ENCODE measurements at regions not wholly inside any gene's neighbourhood (a gene's known extent, or its start where the extent isn't known, plus 50 kb on each side); places are given as distances from the start of the nearest gene placed in this dataset.

DNA sequence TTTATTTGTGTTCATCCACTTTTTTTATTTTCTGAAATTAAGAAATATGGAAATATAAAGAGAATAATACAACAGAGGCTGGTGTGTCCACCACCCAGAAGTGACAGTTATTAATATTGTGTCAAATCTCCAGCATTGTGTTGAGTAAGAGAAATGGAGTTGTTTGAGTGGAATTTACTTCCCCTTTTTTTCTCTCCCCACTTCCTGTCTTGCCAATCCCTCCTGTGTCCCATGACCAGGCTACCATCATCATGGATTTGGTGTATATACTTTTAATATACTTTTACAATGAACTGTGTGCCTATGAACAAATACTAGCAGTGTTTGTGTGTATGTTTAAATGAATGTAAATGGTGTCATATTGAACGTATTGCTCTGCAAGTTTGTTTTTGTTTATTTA is 276.9 kb upstream of the SKOR2 start:
- Histone ChIP-seq H3K79me2 (ENCODE audit: insufficient read depth, low read length) (no peaks in the 10 kb centered on the region), H3K4me1 (ENCODE audit: insufficient read depth, low read length) (no peaks in the 10 kb centered on the region), H3K27ac (ENCODE audit: extremely low read length, insufficient read depth, low read length) (no peak overlapping the region), H3K4me3 (replicated peaks in 1 of 3; ENCODE audit: insufficient read depth in 1 of 3, low read depth in 2 of 3, low read length in 3 of 3) (no peak overlapping the region), H3K36me3 (replicated peaks in 1 of 2; ENCODE audit: control insufficient read depth in 1 of 2, insufficient read depth in 2 of 2, low read length in 2 of 2) (no peaks in the 10 kb centered on the region), H3K27me3 (ENCODE audit: control insufficient read depth in 1 of 2, insufficient read depth in 2 of 2, low read length in 2 of 2) (peaks cover 0 to 5% of the 10 kb centered on the region in 2 experiments; a peak in 3 of 5 replicates), H3K9me3 (ENCODE audit: low read length) (no peaks in the 10 kb centered on the region), H3K4me2 (ENCODE audit: low read depth, low read length) (no peak overlapping the region), H2AFZ (ENCODE audit: low read length) (no peak overlapping the region), H4K20me1 (ENCODE audit: insufficient read depth, low read length) (no peaks in the 10 kb centered on the region), H3K9ac (ENCODE audit: insufficient read depth, low read depth, low read length) (no peak overlapping the region)
- intact Hi-C loops (cut with micrococcal nuclease; ENCODE audit: unreplicated experiment) (no loop called here), in situ Hi-C loops (cut with HindIII; ENCODE audit: extremely low pct_ligation_motif_present, low pct_unique_long_range_greater_than_20kb) (no loop called here)
- ChIA-PET POLR2A (no interaction called here), CTCF (ENCODE audit: low intra/inter-chr PET ratio, low total read pairs) (no interaction called here)
- ATAC-seq, result no peak
- no TSS peak for BruUV-seq (replicated peaks)
- no peak for DNase-seq (ENCODE audit: low spot score)
- 3% methylated on average over 1 of the region's 1 CpG for whole genome bisulfite sequencing (ENCODE audit: low lambda C conversion rate)
- FAIRE-seq, result no peak
- no peak for TF ChIP-seq ZNF660 (CRISPR knock-in tag; IDR thresholded peaks at IDR 0.05; ENCODE audit: borderline replicate concordance, low read depth)
- TF ChIP-seq JUNB (CRISPR knock-in tag; IDR thresholded peaks at IDR 0.05; ENCODE audit: borderline replicate concordance), result no peak
- TF ChIP-seq, protein P1, sequence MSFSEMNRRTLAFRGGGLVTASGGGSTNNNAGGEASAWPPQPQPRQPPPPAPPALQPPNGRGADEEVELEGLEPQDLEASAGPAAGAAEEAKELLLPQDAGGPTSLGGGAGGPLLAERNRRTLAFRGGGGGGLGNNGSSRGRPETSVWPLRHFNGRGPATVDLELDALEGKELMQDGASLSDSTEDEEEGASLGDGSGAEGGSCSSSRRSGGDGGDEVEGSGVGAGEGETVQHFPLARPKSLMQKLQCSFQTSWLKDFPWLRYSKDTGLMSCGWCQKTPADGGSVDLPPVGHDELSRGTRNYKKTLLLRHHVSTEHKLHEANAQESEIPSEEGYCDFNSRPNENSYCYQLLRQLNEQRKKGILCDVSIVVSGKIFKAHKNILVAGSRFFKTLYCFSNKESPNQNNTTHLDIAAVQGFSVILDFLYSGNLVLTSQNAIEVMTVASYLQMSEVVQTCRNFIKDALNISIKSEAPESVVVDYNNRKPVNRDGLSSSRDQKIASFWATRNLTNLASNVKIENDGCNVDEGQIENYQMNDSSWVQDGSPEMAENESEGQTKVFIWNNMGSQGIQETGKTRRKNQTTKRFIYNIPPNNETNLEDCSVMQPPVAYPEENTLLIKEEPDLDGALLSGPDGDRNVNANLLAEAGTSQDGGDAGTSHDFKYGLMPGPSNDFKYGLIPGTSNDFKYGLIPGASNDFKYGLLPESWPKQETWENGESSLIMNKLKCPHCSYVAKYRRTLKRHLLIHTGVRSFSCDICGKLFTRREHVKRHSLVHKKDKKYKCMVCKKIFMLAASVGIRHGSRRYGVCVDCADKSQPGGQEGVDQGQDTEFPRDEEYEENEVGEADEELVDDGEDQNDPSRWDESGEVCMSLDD (CRISPR knock-in tag; IDR thresholded peaks at IDR 0.05; ENCODE audit: borderline replicate concordance), result no peak
- TF ChIP-seq MEF2D (CRISPR knock-in tag; IDR thresholded peaks at IDR 0.05), result no peak
- TF ChIP-seq, protein P2, sequence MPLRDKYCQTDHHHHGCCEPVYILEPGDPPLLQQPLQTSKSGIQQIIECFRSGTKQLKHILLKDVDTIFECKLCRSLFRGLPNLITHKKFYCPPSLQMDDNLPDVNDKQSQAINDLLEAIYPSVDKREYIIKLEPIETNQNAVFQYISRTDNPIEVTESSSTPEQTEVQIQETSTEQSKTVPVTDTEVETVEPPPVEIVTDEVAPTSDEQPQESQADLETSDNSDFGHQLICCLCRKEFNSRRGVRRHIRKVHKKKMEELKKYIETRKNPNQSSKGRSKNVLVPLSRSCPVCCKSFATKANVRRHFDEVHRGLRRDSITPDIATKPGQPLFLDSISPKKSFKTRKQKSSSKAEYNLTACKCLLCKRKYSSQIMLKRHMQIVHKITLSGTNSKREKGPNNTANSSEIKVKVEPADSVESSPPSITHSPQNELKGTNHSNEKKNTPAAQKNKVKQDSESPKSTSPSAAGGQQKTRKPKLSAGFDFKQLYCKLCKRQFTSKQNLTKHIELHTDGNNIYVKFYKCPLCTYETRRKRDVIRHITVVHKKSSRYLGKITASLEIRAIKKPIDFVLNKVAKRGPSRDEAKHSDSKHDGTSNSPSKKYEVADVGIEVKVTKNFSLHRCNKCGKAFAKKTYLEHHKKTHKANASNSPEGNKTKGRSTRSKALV (CRISPR knock-in tag; IDR thresholded peaks at IDR 0.05), result no peak
- TF ChIP-seq, protein P3, sequence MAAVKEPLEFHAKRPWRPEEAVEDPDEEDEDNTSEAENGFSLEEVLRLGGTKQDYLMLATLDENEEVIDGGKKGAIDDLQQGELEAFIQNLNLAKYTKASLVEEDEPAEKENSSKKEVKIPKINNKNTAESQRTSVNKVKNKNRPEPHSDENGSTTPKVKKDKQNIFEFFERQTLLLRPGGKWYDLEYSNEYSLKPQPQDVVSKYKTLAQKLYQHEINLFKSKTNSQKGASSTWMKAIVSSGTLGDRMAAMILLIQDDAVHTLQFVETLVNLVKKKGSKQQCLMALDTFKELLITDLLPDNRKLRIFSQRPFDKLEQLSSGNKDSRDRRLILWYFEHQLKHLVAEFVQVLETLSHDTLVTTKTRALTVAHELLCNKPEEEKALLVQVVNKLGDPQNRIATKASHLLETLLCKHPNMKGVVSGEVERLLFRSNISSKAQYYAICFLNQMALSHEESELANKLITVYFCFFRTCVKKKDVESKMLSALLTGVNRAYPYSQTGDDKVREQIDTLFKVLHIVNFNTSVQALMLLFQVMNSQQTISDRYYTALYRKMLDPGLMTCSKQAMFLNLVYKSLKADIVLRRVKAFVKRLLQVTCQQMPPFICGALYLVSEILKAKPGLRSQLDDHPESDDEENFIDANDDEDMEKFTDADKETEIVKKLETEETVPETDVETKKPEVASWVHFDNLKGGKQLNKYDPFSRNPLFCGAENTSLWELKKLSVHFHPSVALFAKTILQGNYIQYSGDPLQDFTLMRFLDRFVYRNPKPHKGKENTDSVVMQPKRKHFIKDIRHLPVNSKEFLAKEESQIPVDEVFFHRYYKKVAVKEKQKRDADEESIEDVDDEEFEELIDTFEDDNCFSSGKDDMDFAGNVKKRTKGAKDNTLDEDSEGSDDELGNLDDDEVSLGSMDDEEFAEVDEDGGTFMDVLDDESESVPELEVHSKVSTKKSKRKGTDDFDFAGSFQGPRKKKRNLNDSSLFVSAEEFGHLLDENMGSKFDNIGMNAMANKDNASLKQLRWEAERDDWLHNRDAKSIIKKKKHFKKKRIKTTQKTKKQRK (IDR thresholded peaks at IDR 0.05; ENCODE audit: low read length), result no peak
- TF ChIP-seq, protein P4, sequence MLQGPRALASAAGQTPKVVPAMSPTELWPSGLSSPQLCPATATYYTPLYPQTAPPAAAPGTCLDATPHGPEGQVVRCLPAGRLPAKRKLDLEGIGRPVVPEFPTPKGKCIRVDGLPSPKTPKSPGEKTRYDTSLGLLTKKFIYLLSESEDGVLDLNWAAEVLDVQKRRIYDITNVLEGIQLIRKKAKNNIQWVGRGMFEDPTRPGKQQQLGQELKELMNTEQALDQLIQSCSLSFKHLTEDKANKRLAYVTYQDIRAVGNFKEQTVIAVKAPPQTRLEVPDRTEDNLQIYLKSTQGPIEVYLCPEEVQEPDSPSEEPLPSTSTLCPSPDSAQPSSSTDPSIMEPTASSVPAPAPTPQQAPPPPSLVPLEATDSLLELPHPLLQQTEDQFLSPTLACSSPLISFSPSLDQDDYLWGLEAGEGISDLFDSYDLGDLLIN (CRISPR knock-in tag; IDR thresholded peaks at IDR 0.05; ENCODE audit: borderline replicate concordance), result no peak
- TF ChIP-seq NCOA5 (CRISPR knock-in tag; IDR thresholded peaks at IDR 0.05), result no peak
- TF ChIP-seq ZNF256 (CRISPR knock-in tag; conservative IDR thresholded peaks at IDR 0.05), result no peak
- no peak for TF ChIP-seq PRMT3 (CRISPR knock-in tag; IDR thresholded peaks at IDR 0.05; ENCODE audit: borderline replicate concordance, low read depth)
- TF ChIP-seq, protein P5, sequence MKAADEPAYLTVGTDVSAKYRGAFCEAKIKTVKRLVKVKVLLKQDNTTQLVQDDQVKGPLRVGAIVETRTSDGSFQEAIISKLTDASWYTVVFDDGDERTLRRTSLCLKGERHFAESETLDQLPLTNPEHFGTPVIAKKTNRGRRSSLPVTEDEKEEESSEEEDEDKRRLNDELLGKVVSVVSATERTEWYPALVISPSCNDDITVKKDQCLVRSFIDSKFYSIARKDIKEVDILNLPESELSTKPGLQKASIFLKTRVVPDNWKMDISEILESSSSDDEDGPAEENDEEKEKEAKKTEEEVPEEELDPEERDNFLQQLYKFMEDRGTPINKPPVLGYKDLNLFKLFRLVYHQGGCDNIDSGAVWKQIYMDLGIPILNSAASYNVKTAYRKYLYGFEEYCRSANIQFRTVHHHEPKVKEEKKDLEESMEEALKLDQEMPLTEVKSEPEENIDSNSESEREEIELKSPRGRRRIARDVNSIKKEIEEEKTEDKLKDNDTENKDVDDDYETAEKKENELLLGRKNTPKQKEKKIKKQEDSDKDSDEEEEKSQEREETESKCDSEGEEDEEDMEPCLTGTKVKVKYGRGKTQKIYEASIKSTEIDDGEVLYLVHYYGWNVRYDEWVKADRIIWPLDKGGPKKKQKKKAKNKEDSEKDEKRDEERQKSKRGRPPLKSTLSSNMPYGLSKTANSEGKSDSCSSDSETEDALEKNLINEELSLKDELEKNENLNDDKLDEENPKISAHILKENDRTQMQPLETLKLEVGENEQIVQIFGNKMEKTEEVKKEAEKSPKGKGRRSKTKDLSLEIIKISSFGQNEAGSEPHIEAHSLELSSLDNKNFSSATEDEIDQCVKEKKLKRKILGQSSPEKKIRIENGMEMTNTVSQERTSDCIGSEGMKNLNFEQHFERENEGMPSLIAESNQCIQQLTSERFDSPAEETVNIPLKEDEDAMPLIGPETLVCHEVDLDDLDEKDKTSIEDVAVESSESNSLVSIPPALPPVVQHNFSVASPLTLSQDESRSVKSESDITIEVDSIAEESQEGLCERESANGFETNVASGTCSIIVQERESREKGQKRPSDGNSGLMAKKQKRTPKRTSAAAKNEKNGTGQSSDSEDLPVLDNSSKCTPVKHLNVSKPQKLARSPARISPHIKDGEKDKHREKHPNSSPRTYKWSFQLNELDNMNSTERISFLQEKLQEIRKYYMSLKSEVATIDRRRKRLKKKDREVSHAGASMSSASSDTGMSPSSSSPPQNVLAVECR (CRISPR knock-in tag; IDR thresholded peaks at IDR 0.05; ENCODE audit: borderline replicate concordance), result no peak
